Smooth muscle cell (in vitro differentiated cells): ENCODE measurements at regions not wholly inside any gene's neighbourhood (a gene's known extent, or its start where the extent isn't known, plus 50 kb on each side); places are given as distances from the start of the nearest gene placed in this dataset.
"Not testable (repeated sequence)": the region's sequence is repeated elsewhere in the genome, so short reads cannot be mapped to it uniquely, and the experiment has no call there.

Experiments used
- DNase-seq: peaks from one replicate; lab custom pipeline; 2025; ENCODE audit not compliant: unreplicated experiment; lab: John Stamatoyannopoulos, UW
- H2AFZ ChIP-seq: fragments of 200-600 bp; sonication (generic); 2 replicates; pipeline ENCODE4 v1.6.0; 2016; ENCODE audit warnings: antibody characterized with exemption, low read depth, mild to moderate bottlenecking
- H3F3A ChIP-seq: fragments of 200-600 bp; sonication (generic); 2 replicates; pipeline ENCODE4 v1.6.0; 2017; ENCODE audit warnings: antibody characterized with exemption, low read depth
- H3K27ac ChIP-seq: fragments of 200-600 bp; sonication (generic); 2 replicates; pipeline ENCODE4 v1.5.1; 2016; ENCODE audit warnings: low read depth, mild to moderate bottlenecking
- H3K27me3 ChIP-seq: fragments of 200-600 bp; sonication (generic); 2 replicates; pipeline ENCODE4 v1.6.1; 2016; ENCODE audit warnings: low read depth, mild to moderate bottlenecking
- H3K36me3 ChIP-seq: fragments of 200-600 bp; sonication (generic); 2 replicates; pipeline ENCODE4 v1.5.1; 2016; ENCODE audit warnings: low read depth
- H3K4me1 ChIP-seq: fragments of 200-600 bp; sonication (generic); 2 replicates; pipeline ENCODE4 v1.5.1; 2016; ENCODE audit warnings: low read depth
- H3K4me2 ChIP-seq: fragments of 200-600 bp; sonication (generic); 2 replicates; pipeline ENCODE4 v1.6.0; 2016; ENCODE audit warnings: mild to moderate bottlenecking
- H3K4me3 ChIP-seq: fragments of 200-600 bp; sonication (generic); 2 replicates; pipeline ENCODE4 v1.5.1; 2016; ENCODE audit warnings: mild to moderate bottlenecking
- H3K79me2 ChIP-seq: fragments of 200-600 bp; sonication (generic); 2 replicates; pipeline ENCODE4 v1.6.0; 2016; ENCODE audit warnings: low read depth, mild to moderate bottlenecking
- H3K9ac ChIP-seq: fragments of 200-600 bp; sonication (generic); 2 replicates; pipeline ENCODE4 v1.6.0; 2016; ENCODE audit warnings: low read depth
- H3K9me3 ChIP-seq: fragments of 200-600 bp; sonication (generic); replicated peaks from 2 replicates; pipeline ENCODE4 v1.5.1; 2016; ENCODE audit warnings: low read depth
- H4K20me1 ChIP-seq: fragments of 200-600 bp; sonication (generic); 2 replicates; pipeline ENCODE4 v1.6.0; 2016; ENCODE audit warnings: low read depth
- WGBS: methylation state at CpG from one replicate; pipeline ENCODE4 v1.1.7; 2016; ENCODE audit warnings: low lambda C conversion rate; 5-methylcytosine and 5-hydroxymethylcytosine counted together
- TF ChIP-seq, protein P1 (sequence below): fragments of 200-600 bp; sonication (generic); IDR thresholded peaks from 2 replicates; pipeline ENCODE4 v1.5.1; 2017; ENCODE audit warnings: borderline replicate concordance, mild to moderate bottlenecking, antibody characterized with exemption; ENCODE audit not compliant: insufficient read depth, poor library complexity, severe bottlenecking

GRCh38 chr20:16824664-16825063 is 76.5 kb downstream of the OTOR start:
- H3K9me3 ChIP-seq, result no peaks in the 10 kb centered on the region
- H3K4me2 ChIP-seq, result no peak overlapping the region
- no peak for DNase-seq
- no peaks in the 10 kb centered on the region for H4K20me1 ChIP-seq
- H3K79me2 ChIP-seq, result no peaks in the 10 kb centered on the region
- no peaks in the 10 kb centered on the region for H3K4me1 ChIP-seq
- no peaks in the 10 kb centered on the region for H3F3A ChIP-seq
- no peaks in the 10 kb centered on the region for H3K36me3 ChIP-seq
- H3K9ac ChIP-seq, result no peak overlapping the region
- TF ChIP-seq, protein P1, sequence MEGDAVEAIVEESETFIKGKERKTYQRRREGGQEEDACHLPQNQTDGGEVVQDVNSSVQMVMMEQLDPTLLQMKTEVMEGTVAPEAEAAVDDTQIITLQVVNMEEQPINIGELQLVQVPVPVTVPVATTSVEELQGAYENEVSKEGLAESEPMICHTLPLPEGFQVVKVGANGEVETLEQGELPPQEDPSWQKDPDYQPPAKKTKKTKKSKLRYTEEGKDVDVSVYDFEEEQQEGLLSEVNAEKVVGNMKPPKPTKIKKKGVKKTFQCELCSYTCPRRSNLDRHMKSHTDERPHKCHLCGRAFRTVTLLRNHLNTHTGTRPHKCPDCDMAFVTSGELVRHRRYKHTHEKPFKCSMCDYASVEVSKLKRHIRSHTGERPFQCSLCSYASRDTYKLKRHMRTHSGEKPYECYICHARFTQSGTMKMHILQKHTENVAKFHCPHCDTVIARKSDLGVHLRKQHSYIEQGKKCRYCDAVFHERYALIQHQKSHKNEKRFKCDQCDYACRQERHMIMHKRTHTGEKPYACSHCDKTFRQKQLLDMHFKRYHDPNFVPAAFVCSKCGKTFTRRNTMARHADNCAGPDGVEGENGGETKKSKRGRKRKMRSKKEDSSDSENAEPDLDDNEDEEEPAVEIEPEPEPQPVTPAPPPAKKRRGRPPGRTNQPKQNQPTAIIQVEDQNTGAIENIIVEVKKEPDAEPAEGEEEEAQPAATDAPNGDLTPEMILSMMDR, result no peak
- H3K4me3 ChIP-seq, result no peak overlapping the region
- no peak overlapping the region for H2AFZ ChIP-seq
- H3K27me3 ChIP-seq, result no peaks in the 10 kb centered on the region
- no peak overlapping the region for H3K27ac ChIP-seq
- WGBS, result 92% methylated on average over 1 of the region's 1 CpG

GRCh38 chr20:16828666-16829305 is 80.6 kb downstream of the OTOR start:
- Histone ChIP-seq H3K4me1 (no peaks in the 10 kb centered on the region), H3K27me3 (no peaks in the 10 kb centered on the region), H3K79me2 (no peaks in the 10 kb centered on the region), H3K4me2 (no peak overlapping the region), H2AFZ (no peak overlapping the region), H3K27ac (no peak overlapping the region), H3F3A (no peaks in the 10 kb centered on the region), H3K36me3 (no peaks in the 10 kb centered on the region), H3K9ac (no peak overlapping the region), H4K20me1 (no peaks in the 10 kb centered on the region), H3K4me3 (no peak overlapping the region), H3K9me3 (no peaks in the 10 kb centered on the region)
- TF ChIP-seq, protein P1, result no peak
- WGBS, result 90% methylated on average over 4 of the region's 4 CpGs
- no peak for DNase-seq

GRCh38 chr20:16835690-16836089 is 87.5 kb downstream of the OTOR start:
- H3F3A ChIP-seq, H3K4me1 ChIP-seq, H3K27me3 ChIP-seq, H4K20me1 ChIP-seq, H3K4me3 ChIP-seq, H3K27ac ChIP-seq, H2AFZ ChIP-seq, H3K9ac ChIP-seq, H3K79me2 ChIP-seq, H3K9me3 ChIP-seq, H3K36me3 ChIP-seq, DNase-seq: not testable (repeated sequence)
- peak overlapping the region; percentile 37 for H3K4me2 ChIP-seq

- no peak for DNase-seq
- no peak overlapping the region for H3K4me3 ChIP-seq
- no peak overlapping the region for H3K27ac ChIP-seq
- no peaks in the 10 kb centered on the region for H3K79me2 ChIP-seq
- TF ChIP-seq, protein P1, result no peak
- H3K4me1 ChIP-seq, result no peaks in the 10 kb centered on the region
- no peaks in the 10 kb centered on the region for H3K27me3 ChIP-seq
- WGBS, result 81% methylated on average over 2 of the region's 2 CpGs
- no peaks in the 10 kb centered on the region for H3F3A ChIP-seq
- H3K9me3 ChIP-seq, result no peaks in the 10 kb centered on the region
- H3K9ac ChIP-seq, result no peak overlapping the region
- H3K4me2 ChIP-seq, result no peak overlapping the region
- H3K36me3 ChIP-seq, result no peaks in the 10 kb centered on the region
- H2AFZ ChIP-seq, result no peak overlapping the region
- no peaks in the 10 kb centered on the region for H4K20me1 ChIP-seq
Measured at GRCh38 chr20:16842486-16843120, 94.4 kb downstream of the OTOR start.
